Motor neuron (in vitro differentiated cells): ENCODE measurements at regions not wholly inside any gene's neighbourhood (a gene's known extent, or its start where the extent isn't known, plus 50 kb on each side); places are given as distances from the start of the nearest gene placed in this dataset.
A peak's percentile ranks its signal among the peaks of the same experiment; 100 is the strongest.

Experiments used
- ATAC-seq, 8 experiments: fragments of 200-7000 bp; cut with Tn5 transposase; replicated peaks in 6 of 8; 2 replicates each; pipeline ENCODE4 v1.8.0; 2021; ENCODE audit warnings: mild to moderate bottlenecking in 8 of 8, moderate library complexity in 8 of 8
- H3K27ac ChIP-seq, 2 donors: fragments of 250-450 bp; sonication (Bioruptor Pico); 2 replicates each; pipeline ENCODE4 v1.9.0; 2021; ENCODE audit warnings: antibody characterized with exemption in 2 of 2, mild to moderate bottlenecking in 2 of 2, moderate library complexity in 1 of 2
- H3K4me1 ChIP-seq, 2 donors: fragments of 250-450 bp; sonication (Bioruptor Pico); replicated peaks in 1 of 2; 2 replicates each; pipeline ENCODE4 v1.6.1; 2021; ENCODE audit warnings: antibody characterized with exemption in 2 of 2, mild to moderate bottlenecking in 2 of 2, moderate library complexity in 1 of 2
- H3K4me3 ChIP-seq, 5 donors: fragments of 250-450 bp; sonication (Bioruptor Pico); 2 replicates each; pipeline ENCODE4 v1.9.0; 2021; ENCODE audit warnings: antibody characterized with exemption in 5 of 5, mild to moderate bottlenecking in 5 of 5, moderate library complexity in 4 of 5
- WGBS, 10 experiments: fragments of 450-650 bp; shearing (Covaris generic); methylation state at CpG; one replicate each; pipeline ENCODE4 v1.0.0; 2022; 5-methylcytosine and 5-hydroxymethylcytosine counted together
- in situ Hi-C, 9 experiments: fragments of 400-800 bp; cut with MboI; loops; one replicate each; pipeline ENCODE4 v1.15.0; 2021; ENCODE audit warnings: low sequenced_read_pairs in 9 of 9, low pct_unique_long_range_greater_than_20kb in 2 of 9; ENCODE audit not compliant: unreplicated experiment in 9 of 9

GRCh38 chr7:114126095-114126494 lies 207.3 kb upstream of the PPP1R3A start:
- H3K4me3 ChIP-seq: no peak overlapping the region
- H3K4me1 ChIP-seq: peaks cover 2 to 3% of the 10 kb centered on the region in 2 donors
- H3K27ac ChIP-seq: no peak overlapping the region
- in situ Hi-C loops: no loop called here
- ATAC-seq: peak in 1 of 8 experiments; percentile 96

- no peak overlapping the region for H3K4me3 ChIP-seq
- no peak overlapping the region for H3K27ac ChIP-seq
- 20 to 100% (median 58%) methylated on average over 1 to 3 of the region's 3 CpGs for WGBS, 10 experiments
- no peaks in the 10 kb centered on the region for H3K4me1 ChIP-seq
- in situ Hi-C loops: no loop called here
- ATAC-seq: no peak
These were observed 194.0 kb upstream of the PPP1R3A start for GRCh38 chr7:114112806-114113205.

- ATAC-seq: no peak
- no peak overlapping the region for H3K27ac ChIP-seq
- H3K4me3 ChIP-seq: no peak overlapping the region
- no peaks in the 10 kb centered on the region for H3K4me1 ChIP-seq
- in situ Hi-C loops: no loop called here
These were observed 191.9 kb upstream of the PPP1R3A start for GRCh38 chr7:114110666-114111065.

- Histone ChIP-seq H3K27ac (no peak overlapping the region), H3K4me1 (no peaks in the 10 kb centered on the region), H3K4me3 (no peak overlapping the region)
- in situ Hi-C loops: no loop called here
- ATAC-seq: no peak
These were observed 190.9 kb upstream of the PPP1R3A start for GRCh38 chr7:114109721-114110120.

GRCh38 chr7:114109304-114109703 lies 190.5 kb upstream of the PPP1R3A start:
- in situ Hi-C loops: no loop called here
- 31 to 100% (median 78%) methylated on average over 1 of the region's 1 CpG; no CpG with 5 or more reads in 2 of the 10 experiments for WGBS, 10 experiments
- H3K27ac ChIP-seq: no peak overlapping the region
- H3K4me1 ChIP-seq: no peaks in the 10 kb centered on the region
- ATAC-seq: no peak
- no peak overlapping the region for H3K4me3 ChIP-seq

- no peak overlapping the region for H3K4me3 ChIP-seq
- no peak overlapping the region for H3K27ac ChIP-seq
- H3K4me1 ChIP-seq: no peaks in the 10 kb centered on the region
- in situ Hi-C loops: no loop called here
- no peak for ATAC-seq
These were observed 189.7 kb upstream of the PPP1R3A start for GRCh38 chr7:114108510-114108909.

- no peak overlapping the region for H3K4me3 ChIP-seq
- no peak for ATAC-seq
These were observed 188.7 kb upstream of the PPP1R3A start for GRCh38 chr7:114107522-114107921.

GRCh38 chr7:114104035-114104434 lies 185.2 kb upstream of the PPP1R3A start:
- H3K4me3 ChIP-seq: no peak overlapping the region
- no peaks in the 10 kb centered on the region for H3K4me1 ChIP-seq
- in situ Hi-C loops: no loop called here
- 0 to 100% (median 80%) methylated on average over 1 of the region's 1 CpG; no CpG with 5 or more reads in 3 of the 10 experiments for WGBS, 10 experiments
- H3K27ac ChIP-seq: no peak overlapping the region
- no peak for ATAC-seq

More at GRCh38 chr7:114107522-114107921, 188.7 kb upstream of the PPP1R3A start:
- in situ Hi-C loops: no loop called here
- Histone ChIP-seq H3K27ac (no peak overlapping the region), H3K4me1 (no peaks in the 10 kb centered on the region)
- WGBS, 10 experiments: 0 to 100% (median 76%) methylated on average over 1 to 2 of the region's 2 CpGs

- 0 to 100% (median 83%) methylated on average over 1 to 2 of the region's 2 CpGs for WGBS, 10 experiments
- Histone ChIP-seq H3K27ac (no peak overlapping the region), H3K4me1 (no peaks in the 10 kb centered on the region), H3K4me3 (no peak overlapping the region)
- in situ Hi-C loops: no loop called here
- no peak for ATAC-seq
These were observed 184.2 kb upstream of the PPP1R3A start for GRCh38 chr7:114102996-114103395.

- in situ Hi-C loops: no loop called here
- WGBS, 10 experiments: 36 to 100% (median 100%) methylated on average over 1 of the region's 1 CpG; no CpG with 5 or more reads in 2 of the 10 experiments
These were observed 183.3 kb upstream of the PPP1R3A start for GRCh38 chr7:114102131-114102530.

GRCh38 chr7:114100810-114101209 lies 182.0 kb upstream of the PPP1R3A start:
- H3K27ac ChIP-seq: no peak overlapping the region
- in situ Hi-C loops: no loop called here
- H3K4me3 ChIP-seq: no peak overlapping the region
- ATAC-seq: no peak
- H3K4me1 ChIP-seq: no peaks in the 10 kb centered on the region

More at GRCh38 chr7:114102131-114102530, 183.3 kb upstream of the PPP1R3A start:
- no peaks in the 10 kb centered on the region for H3K4me1 ChIP-seq
- H3K4me3 ChIP-seq: no peak overlapping the region
- no peak overlapping the region for H3K27ac ChIP-seq
- no peak for ATAC-seq

GRCh38 chr7:114099337-114099736 lies 180.5 kb upstream of the PPP1R3A start:
- Histone ChIP-seq H3K4me3 (no peak overlapping the region), H3K4me1 (no peaks in the 10 kb centered on the region), H3K27ac (no peak overlapping the region)
- no peak for ATAC-seq
- in situ Hi-C loops: loop anchor here in 2 of 9 experiments (25.0 kb wide), 2 partner anchors 313 to 563 kb away; partner anchors contain the start of gene FOXP2 (in 1 of the 2)
- WGBS, 10 experiments: 40 to 100% (median 91%) methylated on average over 1 to 3 of the region's 3 CpGs; no CpG with 5 or more reads in 2 of the 10 experiments

GRCh38 chr7:114095885-114096284 lies 177.1 kb upstream of the PPP1R3A start:
- in situ Hi-C loops: loop anchor here in 2 of 9 experiments (25.0 kb wide), 2 partner anchors 316 to 566 kb away; partner anchors contain the start of gene FOXP2 (in 1 of the 2)
- Histone ChIP-seq H3K4me3 (no peak overlapping the region), H3K4me1 (no peaks in the 10 kb centered on the region), H3K27ac (no peak overlapping the region)
- ATAC-seq: no peak
- WGBS, 10 experiments: 49 to 100% (median 86%) methylated on average over 2 to 4 of the region's 4 CpGs; no CpG with 5 or more reads in 1 of the 10 experiments

- in situ Hi-C loops: loop anchor here in 3 of 9 experiments (10.0 to 25.0 kb wide), 3 partner anchors 324 to 574 kb away; partner anchors contain the start of gene FOXP2 (in 2 of the 3)
- H3K4me3 ChIP-seq: peak overlapping the region in 1 of 5 donors; percentile 2
- H3K27ac ChIP-seq: no peak overlapping the region
- no peak for ATAC-seq
- WGBS, 10 experiments: 33 to 100% (median 63%) methylated on average over 1 to 2 of the region's 2 CpGs
- peaks cover 5 to 7% of the 10 kb centered on the region in 2 donors for H3K4me1 ChIP-seq
These were observed 169.7 kb upstream of the PPP1R3A start for GRCh38 chr7:114088470-114088940.
